NCI-H2227 treated with DMSO at 0.1 percent for 48 hours (cell line): ENCODE measurements at regions not wholly inside any gene's neighbourhood (a gene's known extent, or its start where the extent isn't known, plus 50 kb on each side); places are given as distances from the start of the nearest gene placed in this dataset.
A peak's percentile ranks its signal among the peaks of the same experiment; 100 is the strongest.
"Not testable (repeated sequence)": the region's sequence is repeated elsewhere in the genome, so short reads cannot be mapped to it uniquely, and the experiment has no call there.

Experiments used
- DNase-seq: peaks from one replicate; lab custom pipeline; 2025; lab: John Stamatoyannopoulos, UW

- DNase-seq: no peak
Observed at GRCh38 chr3:159045279-159045885, 243.5 kb downstream of the MFSD1 start.

- no peak for DNase-seq
Observed at GRCh38 chr3:159047361-159047760, 245.5 kb downstream of the MFSD1 start.

DNA sequence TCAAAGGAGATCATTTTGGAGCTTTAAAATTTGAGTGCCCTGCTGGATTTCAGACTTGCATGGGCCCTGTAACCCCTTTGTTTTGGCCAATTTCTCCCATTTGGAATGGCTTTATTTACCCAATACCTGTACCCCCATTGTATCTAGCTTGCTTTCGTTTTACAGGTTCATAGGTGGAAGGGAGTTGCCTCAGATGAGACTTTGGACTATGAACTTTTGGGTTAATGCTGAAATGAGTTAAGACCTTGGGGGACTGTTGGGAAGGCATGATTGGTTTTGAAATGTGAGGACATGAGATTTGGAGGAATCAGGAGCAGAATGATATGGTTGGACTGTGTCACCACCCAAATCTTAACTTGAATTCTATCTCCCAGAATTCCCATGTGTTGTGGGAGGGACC is 250.6 kb downstream of the MFSD1 start:
- not testable (repeated sequence) for DNase-seq

DNA sequence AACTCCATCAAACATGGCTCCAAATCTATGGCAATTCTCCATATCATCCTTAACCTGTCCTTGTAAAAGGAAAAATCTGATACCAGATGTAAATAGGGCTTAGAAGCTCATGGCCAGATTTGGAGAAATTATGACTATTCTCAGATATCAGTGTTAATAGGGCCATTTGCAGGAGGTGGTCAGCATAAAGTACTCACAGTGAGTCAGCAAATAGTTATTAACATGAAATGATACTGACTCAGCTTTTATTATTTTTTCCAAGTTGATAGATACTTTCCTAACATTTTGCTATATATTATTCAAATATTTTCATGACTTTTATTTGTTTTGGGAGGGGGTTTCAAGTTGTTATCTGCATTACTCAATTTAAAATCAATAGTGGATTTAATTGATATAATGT is 255.8 kb downstream of the MFSD1 start:
- no peak for DNase-seq

- no peak for DNase-seq
Observed at GRCh38 chr3:159058859-159059258, 257.0 kb downstream of the MFSD1 start.

- no peak for DNase-seq
Observed at GRCh38 chr3:159059395-159059794, 257.5 kb downstream of the MFSD1 start.

DNA sequence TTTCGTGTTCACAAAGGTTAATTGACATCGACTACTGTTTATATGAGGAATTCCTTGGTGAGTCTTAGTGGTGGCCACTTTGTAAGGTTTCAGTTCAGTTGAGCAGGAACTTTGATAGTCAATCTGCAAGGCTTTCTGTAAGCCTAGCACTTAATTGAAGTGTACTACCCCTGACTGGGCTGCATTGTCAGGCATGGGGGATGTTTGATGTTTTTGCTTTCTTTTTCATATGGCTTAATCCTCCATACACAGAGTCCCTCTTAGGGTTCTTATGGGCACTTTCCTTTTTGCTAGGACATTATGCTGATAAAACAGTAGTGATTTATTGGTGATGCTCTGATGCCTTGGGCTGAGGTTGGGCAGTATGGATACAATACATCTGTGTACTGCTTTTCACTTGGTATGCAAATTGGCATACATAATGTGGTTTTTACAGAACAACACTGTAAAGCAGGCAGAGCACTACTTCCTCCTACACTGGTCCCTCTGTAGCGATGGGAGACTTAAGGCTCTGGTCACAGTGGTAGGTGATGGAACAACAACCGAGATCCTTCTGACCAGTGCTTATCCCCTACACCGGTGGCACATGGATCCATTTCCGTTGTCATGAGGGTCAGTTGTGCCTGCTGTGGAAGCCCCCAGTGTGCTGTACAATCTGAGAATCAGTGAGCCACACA is 261.0 kb downstream of the MFSD1 start:
- no peak for DNase-seq

GRCh38 chr3:159069091-159069490 is 267.2 kb downstream of the MFSD1 start, which contains the start of gene IQCJ:
Gene IQCJ, plus strand, starts transcription at chr3:159069319.
- peak; percentile 3 for DNase-seq

DNA sequence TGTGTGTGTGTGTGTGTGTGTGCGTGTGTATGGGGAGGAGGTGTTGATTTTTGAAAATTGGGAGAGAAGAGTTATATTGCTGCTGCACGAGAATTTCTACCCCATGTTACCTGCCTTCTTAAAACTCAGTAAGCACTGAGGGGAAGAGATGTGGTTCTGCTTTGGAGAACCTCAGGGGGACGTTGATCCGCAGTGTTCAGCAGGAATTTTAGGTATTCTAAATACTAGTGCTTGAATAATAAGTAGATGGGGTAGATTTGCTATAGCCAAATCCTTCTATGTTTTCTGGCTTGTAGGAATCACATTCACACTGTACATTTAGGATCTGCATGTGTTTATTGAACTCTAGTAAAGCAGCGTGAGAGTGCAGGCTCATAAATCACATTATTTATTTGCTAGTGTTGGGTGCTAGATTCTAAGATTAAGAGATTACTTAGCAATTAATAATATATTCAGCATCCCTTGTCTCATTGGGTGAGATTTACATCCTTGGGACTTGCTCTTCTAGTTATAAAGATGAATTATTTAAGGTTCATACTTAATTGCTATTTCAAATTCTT is 268.1 kb downstream of the MFSD1 start:
- DNase-seq: no peak

GRCh38 chr3:159074756-159075701 is 273.2 kb downstream of the MFSD1 start:
- DNase-seq: no peak

DNA sequence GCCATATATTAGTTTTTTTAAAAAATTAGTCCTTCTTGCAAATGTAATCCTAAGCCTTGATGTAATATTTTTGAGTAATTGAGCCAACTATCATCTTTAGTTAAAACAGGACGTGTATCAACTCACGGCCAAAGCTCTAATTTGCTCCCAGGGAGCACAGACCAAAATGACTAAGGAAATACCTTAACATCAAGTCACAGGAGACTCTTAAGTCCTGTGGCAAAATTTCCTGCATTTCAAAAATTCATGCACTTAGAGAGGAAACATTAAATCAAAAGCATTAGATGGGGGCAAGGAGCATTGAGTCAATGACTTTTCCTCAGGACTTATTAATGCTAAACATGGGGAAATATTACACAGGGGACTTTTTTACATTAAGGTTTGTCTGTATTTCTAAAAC is 276.0 kb downstream of the MFSD1 start:
- no peak for DNase-seq

DNA sequence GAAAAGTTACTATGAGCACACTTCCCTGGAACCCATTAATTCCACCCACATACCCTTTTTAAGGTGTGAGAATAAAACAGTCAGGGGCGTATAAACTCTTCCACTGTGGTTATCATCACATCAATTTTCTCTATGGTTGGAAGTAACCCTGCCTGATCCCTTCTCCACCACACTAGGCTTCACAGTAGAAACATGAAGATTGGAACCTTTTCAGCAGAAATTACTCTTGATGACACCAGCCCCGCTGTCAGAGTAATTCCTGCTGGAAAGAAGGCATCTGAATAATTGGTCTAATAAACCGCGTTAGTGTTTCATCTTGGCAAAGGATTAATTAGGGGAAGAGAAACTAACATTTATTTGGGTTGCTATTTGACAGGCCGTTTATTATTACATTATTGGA is 278.4 kb downstream of the MFSD1 start:
- DNase-seq: peak; percentile 5

GRCh38 chr3:159080821-159081220 is 279.0 kb downstream of the MFSD1 start:
- no peak for DNase-seq

- DNase-seq: no peak
Observed at GRCh38 chr3:159082519-159082918, 280.7 kb downstream of the MFSD1 start.

- no peak for DNase-seq
Observed at GRCh38 chr3:159091936-159092335, 290.1 kb downstream of the MFSD1 start.

DNA sequence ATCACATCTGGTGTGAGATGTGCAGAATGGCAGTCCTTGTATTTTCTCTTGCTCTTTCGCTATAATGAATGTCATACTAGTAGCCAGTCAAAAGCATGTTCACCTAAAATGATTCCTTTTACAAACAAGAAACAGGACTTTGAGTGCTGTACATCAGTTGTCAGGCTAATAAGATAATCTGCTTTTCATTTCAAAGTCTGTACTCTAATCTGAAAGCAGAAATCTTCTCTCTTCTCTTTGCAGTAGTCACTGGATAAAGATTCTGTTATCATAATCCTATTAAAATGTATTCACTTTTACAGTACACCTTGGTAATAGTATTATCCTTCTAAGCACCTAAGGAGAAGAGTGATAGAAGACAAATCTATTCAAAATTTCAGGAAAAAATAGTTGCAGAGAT is 300.1 kb downstream of the MFSD1 start:
- DNase-seq: no peak

DNA sequence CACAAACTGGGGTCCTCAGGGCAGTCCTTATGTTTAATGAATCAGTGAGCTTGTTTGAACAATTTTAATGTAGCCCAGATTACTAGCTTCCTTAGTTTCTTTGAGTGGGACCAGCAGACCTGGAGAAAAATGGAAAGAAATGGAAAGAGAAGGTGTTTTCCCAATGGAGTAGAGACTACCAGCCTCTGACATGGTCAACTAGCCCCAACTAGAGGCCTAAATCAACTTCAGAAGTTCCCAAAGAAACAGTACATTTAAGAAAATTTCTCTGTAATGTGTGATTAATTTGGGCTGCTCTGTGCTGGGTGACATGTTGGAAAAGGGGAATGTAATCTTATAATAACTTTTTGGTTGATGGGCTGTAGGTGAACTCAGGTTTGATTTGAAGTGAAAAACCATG is 310.9 kb downstream of the MFSD1 start:
- DNase-seq: no peak

DNA sequence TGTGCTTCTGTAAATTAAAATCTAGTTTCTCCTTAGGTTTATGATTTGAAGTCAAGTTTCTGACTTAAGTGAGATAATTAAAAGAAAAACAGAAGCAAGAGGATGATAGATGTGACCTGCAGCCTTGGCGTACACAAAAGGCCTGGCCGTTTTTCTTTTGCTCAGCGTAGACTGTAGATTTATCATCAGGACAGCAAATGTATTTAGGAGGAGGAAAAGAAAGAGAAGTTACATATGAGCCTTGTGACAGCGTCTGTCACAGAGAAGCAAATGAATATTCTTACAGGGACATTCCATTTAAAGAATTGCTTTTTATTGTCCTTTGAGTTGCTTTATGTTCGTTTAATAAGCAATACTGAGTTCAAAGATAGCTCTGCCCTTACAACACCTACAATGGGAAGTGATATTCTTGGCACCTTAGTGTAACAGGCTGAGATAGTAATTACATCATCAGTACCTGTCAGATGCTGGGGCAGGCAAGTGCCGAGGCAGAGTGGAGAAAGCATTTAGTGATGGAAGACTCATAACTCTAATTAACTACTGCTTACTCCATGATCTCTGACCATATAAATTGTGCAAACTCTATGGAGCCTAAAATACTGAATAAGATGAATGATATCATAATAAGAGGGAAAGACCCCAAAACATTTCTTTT is 311.5 kb downstream of the MFSD1 start:
- no peak for DNase-seq

GRCh38 chr3:159114582-159114981 is 312.7 kb downstream of the MFSD1 start:
- no peak for DNase-seq

- no peak for DNase-seq
Observed at GRCh38 chr3:159123877-159124276, 322.0 kb downstream of the MFSD1 start.

GRCh38 chr3:159126261-159127020 is 324.6 kb downstream of the MFSD1 start:
- no peak for DNase-seq
